ENCODE measurements at regions not wholly inside any gene's neighbourhood (a gene's known extent, or its start where the extent isn't known, plus 50 kb on each side); places are given as distances from the start of the nearest gene placed in this dataset.
A peak's percentile ranks its signal among the peaks of the same experiment; 100 is the strongest.

DNA sequence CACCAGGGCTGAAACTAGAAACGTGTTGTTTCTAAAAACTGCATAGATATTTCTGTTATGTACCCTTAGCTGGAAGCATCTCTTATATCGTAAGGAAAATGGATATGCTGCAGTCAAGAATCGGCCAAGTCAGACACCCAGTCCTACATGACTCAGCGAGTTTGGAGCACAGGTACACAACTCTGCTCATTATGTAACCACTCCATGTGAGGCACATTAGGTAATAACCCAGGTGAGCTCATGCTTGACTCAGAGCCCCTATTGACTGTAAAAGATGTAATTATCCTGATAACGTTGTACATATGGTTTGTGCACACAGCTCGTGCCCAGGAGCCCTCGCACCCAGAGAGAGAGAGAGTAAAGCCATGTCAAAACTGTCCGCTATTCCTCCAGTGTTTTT is 593.7 kb upstream of the ACO1 start:
- no peaks in the 10 kb centered on the region for H4K20me1 ChIP-seq (ENCODE audit: insufficient read depth, low read length)
- no TSS peak for BruUV-seq (replicated peaks)
- H3K36me3 ChIP-seq (ENCODE audit: control insufficient read depth, insufficient read depth, low read length), result no peaks in the 10 kb centered on the region
- H2BK5ac ChIP-seq (ENCODE audit: low read depth, low read length, poor library complexity, severe bottlenecking), result no peak overlapping the region
- H2BK120ac ChIP-seq (ENCODE audit: low read depth, low read length), result no peak overlapping the region
- DNase-seq, result no peak
- dilution Hi-C loops (cut with HindIII; ENCODE audit: low sequenced_read_pairs, unreplicated experiment) (no loop called here), intact Hi-C loops (cut with micrococcal nuclease) (no loop called here), in situ Hi-C loops (cut with MboI; ENCODE audit: low sequenced_read_pairs) (no loop called here)
- H2AFZ ChIP-seq (replicated peaks; ENCODE audit: low read length, poor library complexity), result no peak overlapping the region
- no peak overlapping the region for H3K14ac ChIP-seq (replicated peaks; ENCODE audit: low read depth, low read length)
- no peak overlapping the region for H3K56ac ChIP-seq (ENCODE audit: extremely low read depth, insufficient read depth, low read length)
- H3K9ac ChIP-seq (ENCODE audit: low read depth, low read length), result no peak overlapping the region
- no peaks in the 10 kb centered on the region for H3K79me1 ChIP-seq (ENCODE audit: low read depth in 1 of 2, low read length in 2 of 2)
- no peak overlapping the region for H3K23ac ChIP-seq (ENCODE audit: low read depth, low read length)
- no peak overlapping the region for H4K91ac ChIP-seq (ENCODE audit: insufficient read depth, low read depth, low read length)
- no peak overlapping the region for H3K27ac ChIP-seq (ENCODE audit: insufficient read depth, low read length)
- H3K4me3 ChIP-seq (ENCODE audit: insufficient read depth, low read depth, low read length), result no peak overlapping the region
- H3K4ac ChIP-seq (ENCODE audit: low read depth, low read length), result no peak overlapping the region
- ChIA-PET CTCF (no interaction called here), POLR2A (ENCODE audit: unreplicated experiment) (no interaction called here)
- no peaks in the 10 kb centered on the region for H3K27me3 ChIP-seq (ENCODE audit: control insufficient read depth, insufficient read depth, low read length)
- no peaks in the 10 kb centered on the region for H3K9me1 ChIP-seq (ENCODE audit: insufficient read depth, low read length)
- peak overlapping the region; percentile 28 for H2AK9ac ChIP-seq (replicated peaks; ENCODE audit: low read depth, low read length, poor library complexity)
- TF ChIP-seq MXI1 (IDR thresholded peaks at IDR 0.05; ENCODE audit: borderline replicate concordance, low read depth, low read length) (no peak), FOS (IDR thresholded peaks at IDR 0.05; ENCODE audit: low read depth, low read length) (no peak), MAFK (IDR thresholded peaks at IDR 0.05; ENCODE audit: low read depth, low read length) (no peak), USF2 (IDR thresholded peaks at IDR 0.05; ENCODE audit: low read depth, low read length) (no peak), CEBPB (IDR thresholded peaks at IDR 0.05; ENCODE audit: low read depth, low read length) (no peak), CHD1 (IDR thresholded peaks at IDR 0.05; ENCODE audit: low read depth, low read length) (no peak), SMC3 (IDR thresholded peaks at IDR 0.05; ENCODE audit: low read depth, low read length) (no peak), RFX5 (IDR thresholded peaks at IDR 0.05; ENCODE audit: low read depth, low read length) (no peak), POLR2A (IDR thresholded peaks at IDR 0.05; ENCODE audit: low read depth, low read length) (no peak)
- 40% methylated on average over 2 of the region's 8 CpGs; no CpG with 5 or more reads in 1 of the 2 experiments for WGBS, 2 experiments (ENCODE audit: extremely low coverage in 2 of 2, insufficient read length in 1 of 2)
- H3K4me2 ChIP-seq (ENCODE audit: low read depth, low read length), result no peak overlapping the region
- no peaks in the 10 kb centered on the region for H3K9me3 ChIP-seq (ENCODE audit: control insufficient read depth, insufficient read depth, low read length)
- no peak overlapping the region for H3K18ac ChIP-seq (ENCODE audit: low read depth, low read length)
- H2BK20ac ChIP-seq (ENCODE audit: low read depth, low read length), result no peak overlapping the region
- no peaks in the 10 kb centered on the region for H3K4me1 ChIP-seq (ENCODE audit: control insufficient read depth, insufficient read depth, low read length)
- H2BK15ac ChIP-seq (ENCODE audit: low read depth, low read length), result no peak overlapping the region
- H4K8ac ChIP-seq (ENCODE audit: low read depth in 2 of 2, low read length in 2 of 2), result no peak overlapping the region
- ATAC-seq (ENCODE audit: low read depth), result no peak
- H4K5ac ChIP-seq (ENCODE audit: low read depth, low read length), result no peak overlapping the region
- H2AK5ac ChIP-seq (ENCODE audit: low read depth, low read length), result no peak overlapping the region
